ENCODE measurements at regions not wholly inside any gene's neighbourhood (a gene's known extent, or its start where the extent isn't known, plus 50 kb on each side); places are given as distances from the start of the nearest gene placed in this dataset.

- Histone ChIP-seq H3K36me3 (ENCODE audit: control insufficient read depth, insufficient read depth, low read length) (no peaks in the 10 kb centered on the region), H3K4me3 (ENCODE audit: low read length) (no peak overlapping the region), H3K4me1 (ENCODE audit: control insufficient read depth, insufficient read depth, low read length) (peaks cover 6% of the 10 kb centered on the region), H3K9me3 (ENCODE audit: control insufficient read depth, low read length) (peaks cover 5% of the 10 kb centered on the region), H3K27ac (ENCODE audit: low read depth, low read length) (no peak overlapping the region), H3K27me3 (ENCODE audit: control insufficient read depth, insufficient read depth, low read length, poor library complexity, severe bottlenecking) (no peaks in the 10 kb centered on the region), H3K9ac (ENCODE audit: extremely low read depth, low read length, poor library complexity, severe bottlenecking) (no peak overlapping the region)
- no peak for DNase-seq
- peaks cover 16% of the 10 kb centered on the region for H3K4me1 Mint-ChIP-seq
- H3K27ac Mint-ChIP-seq = no peak overlapping the region
- WGBS, 2 experiments (ENCODE audit: insufficient coverage in 1 of 2, insufficient read length in 1 of 2) = 98 to 100% methylated on average over 2 of the region's 2 CpGs
- TF ChIP-seq, protein P1, sequence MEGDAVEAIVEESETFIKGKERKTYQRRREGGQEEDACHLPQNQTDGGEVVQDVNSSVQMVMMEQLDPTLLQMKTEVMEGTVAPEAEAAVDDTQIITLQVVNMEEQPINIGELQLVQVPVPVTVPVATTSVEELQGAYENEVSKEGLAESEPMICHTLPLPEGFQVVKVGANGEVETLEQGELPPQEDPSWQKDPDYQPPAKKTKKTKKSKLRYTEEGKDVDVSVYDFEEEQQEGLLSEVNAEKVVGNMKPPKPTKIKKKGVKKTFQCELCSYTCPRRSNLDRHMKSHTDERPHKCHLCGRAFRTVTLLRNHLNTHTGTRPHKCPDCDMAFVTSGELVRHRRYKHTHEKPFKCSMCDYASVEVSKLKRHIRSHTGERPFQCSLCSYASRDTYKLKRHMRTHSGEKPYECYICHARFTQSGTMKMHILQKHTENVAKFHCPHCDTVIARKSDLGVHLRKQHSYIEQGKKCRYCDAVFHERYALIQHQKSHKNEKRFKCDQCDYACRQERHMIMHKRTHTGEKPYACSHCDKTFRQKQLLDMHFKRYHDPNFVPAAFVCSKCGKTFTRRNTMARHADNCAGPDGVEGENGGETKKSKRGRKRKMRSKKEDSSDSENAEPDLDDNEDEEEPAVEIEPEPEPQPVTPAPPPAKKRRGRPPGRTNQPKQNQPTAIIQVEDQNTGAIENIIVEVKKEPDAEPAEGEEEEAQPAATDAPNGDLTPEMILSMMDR (conservative IDR thresholded peaks at IDR 0.05) = no peak
- H3K4me3 Mint-ChIP-seq = no peak overlapping the region
- no peaks in the 10 kb centered on the region for H3K27me3 Mint-ChIP-seq (ENCODE audit: insufficient read depth)
- H3K9me3 Mint-ChIP-seq = peaks cover 13% of the 10 kb centered on the region
- H3K36me3 Mint-ChIP-seq (ENCODE audit: low read depth) = no peaks in the 10 kb centered on the region
Observed at GRCh38 chr14:61171727-61172126, 109.4 kb downstream of the TMEM30B start.

GRCh38 chr14:61168141-61168540 lies 113.0 kb downstream of the TMEM30B start:
- Histone ChIP-seq H3K4me1 (ENCODE audit: control insufficient read depth, insufficient read depth, low read length) (peaks cover 6% of the 10 kb centered on the region), H3K9me3 (ENCODE audit: control insufficient read depth, low read length) (peaks cover 10% of the 10 kb centered on the region), H3K36me3 (ENCODE audit: control insufficient read depth, insufficient read depth, low read length) (no peaks in the 10 kb centered on the region), H3K9ac (ENCODE audit: extremely low read depth, low read length, poor library complexity, severe bottlenecking) (no peak overlapping the region), H3K27ac (ENCODE audit: low read depth, low read length) (no peak overlapping the region), H3K27me3 (ENCODE audit: control insufficient read depth, insufficient read depth, low read length, poor library complexity, severe bottlenecking) (no peaks in the 10 kb centered on the region), H3K4me3 (ENCODE audit: low read length) (no peak overlapping the region)
- TF ChIP-seq, protein P1 (conservative IDR thresholded peaks at IDR 0.05) = no peak
- Mint-ChIP-seq H3K4me3 (no peak overlapping the region), H3K4me1 (peaks cover 11% of the 10 kb centered on the region), H3K27me3 (ENCODE audit: insufficient read depth) (no peaks in the 10 kb centered on the region), H3K27ac (no peak overlapping the region), H3K9me3 (peaks cover 29% of the 10 kb centered on the region), H3K36me3 (ENCODE audit: low read depth) (no peaks in the 10 kb centered on the region)
- WGBS, 2 experiments (ENCODE audit: insufficient coverage in 1 of 2, insufficient read length in 1 of 2) = 90 to 100% methylated on average over 1 of the region's 1 CpG
- no peak for DNase-seq

DNA sequence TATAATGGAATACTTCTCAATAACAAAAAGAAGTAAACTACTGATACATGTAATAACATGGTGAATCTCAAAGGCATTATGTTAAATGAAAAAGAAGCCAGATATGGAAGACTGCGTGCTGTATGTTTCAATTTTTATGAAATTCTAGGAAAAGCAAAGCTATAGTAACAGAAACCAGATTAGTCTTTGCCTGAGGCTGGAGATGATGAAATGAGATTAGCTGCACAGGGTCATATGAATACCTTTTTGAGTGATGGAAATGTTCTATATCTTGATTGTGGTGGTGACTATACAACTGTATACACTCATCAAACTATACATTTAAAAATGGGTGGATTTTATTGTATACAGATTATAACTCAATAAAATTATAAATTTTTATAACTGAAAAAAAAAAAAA lies 113.5 kb downstream of the TMEM30B start:
- Mint-ChIP-seq H3K36me3 (ENCODE audit: low read depth) (no peaks in the 10 kb centered on the region), H3K27me3 (ENCODE audit: insufficient read depth) (no peaks in the 10 kb centered on the region)
- WGBS, 2 experiments (ENCODE audit: insufficient coverage in 1 of 2, insufficient read length in 1 of 2) = 88 to 100% methylated on average over 1 of the region's 1 CpG

More for the DNA sequence above, 113.5 kb downstream of the TMEM30B start:
- Mint-ChIP-seq H3K27ac (no peak overlapping the region), H3K4me1 (peaks cover 11% of the 10 kb centered on the region), H3K9me3 (peaks cover 24% of the 10 kb centered on the region), H3K4me3 (no peak overlapping the region)
- no peaks in the 10 kb centered on the region for H3K27me3 ChIP-seq (ENCODE audit: control insufficient read depth, insufficient read depth, low read length, poor library complexity, severe bottlenecking)
- no peak overlapping the region for H3K4me3 ChIP-seq (ENCODE audit: low read length)
- no peak overlapping the region for H3K27ac ChIP-seq (ENCODE audit: low read depth, low read length)
- TF ChIP-seq, protein P1 (conservative IDR thresholded peaks at IDR 0.05) = no peak
- H3K9me3 ChIP-seq (ENCODE audit: control insufficient read depth, low read length) = peaks cover 9% of the 10 kb centered on the region
- H3K9ac ChIP-seq (ENCODE audit: extremely low read depth, low read length, poor library complexity, severe bottlenecking) = no peak overlapping the region
- H3K36me3 ChIP-seq (ENCODE audit: control insufficient read depth, insufficient read depth, low read length) = no peaks in the 10 kb centered on the region
- no peak for DNase-seq
- H3K4me1 ChIP-seq (ENCODE audit: control insufficient read depth, insufficient read depth, low read length) = peaks cover 6% of the 10 kb centered on the region
